GM23248 (cell line): ENCODE measurements at regions not wholly inside any gene's neighbourhood (a gene's known extent, or its start where the extent isn't known, plus 50 kb on each side); places are given as distances from the start of the nearest gene placed in this dataset.

Source experiments
- EZH2 ChIP-seq: fragments of 200-600 bp; sonication (generic); IDR thresholded peaks from 2 replicates; pipeline ENCODE4 v1.6.1; 2018; ENCODE audit warnings: antibody characterized with exemption, mild to moderate bottlenecking; ENCODE audit not compliant: insufficient read depth, poor library complexity, severe bottlenecking
- EZH2phosphoT487 ChIP-seq: fragments of 200-600 bp; sonication (generic); IDR thresholded peaks from 2 replicates; pipeline ENCODE4 v1.6.1; 2018; ENCODE audit warnings: antibody characterized with exemption, moderate library complexity, mild to moderate bottlenecking, low read depth; ENCODE audit not compliant: insufficient read depth

DNA sequence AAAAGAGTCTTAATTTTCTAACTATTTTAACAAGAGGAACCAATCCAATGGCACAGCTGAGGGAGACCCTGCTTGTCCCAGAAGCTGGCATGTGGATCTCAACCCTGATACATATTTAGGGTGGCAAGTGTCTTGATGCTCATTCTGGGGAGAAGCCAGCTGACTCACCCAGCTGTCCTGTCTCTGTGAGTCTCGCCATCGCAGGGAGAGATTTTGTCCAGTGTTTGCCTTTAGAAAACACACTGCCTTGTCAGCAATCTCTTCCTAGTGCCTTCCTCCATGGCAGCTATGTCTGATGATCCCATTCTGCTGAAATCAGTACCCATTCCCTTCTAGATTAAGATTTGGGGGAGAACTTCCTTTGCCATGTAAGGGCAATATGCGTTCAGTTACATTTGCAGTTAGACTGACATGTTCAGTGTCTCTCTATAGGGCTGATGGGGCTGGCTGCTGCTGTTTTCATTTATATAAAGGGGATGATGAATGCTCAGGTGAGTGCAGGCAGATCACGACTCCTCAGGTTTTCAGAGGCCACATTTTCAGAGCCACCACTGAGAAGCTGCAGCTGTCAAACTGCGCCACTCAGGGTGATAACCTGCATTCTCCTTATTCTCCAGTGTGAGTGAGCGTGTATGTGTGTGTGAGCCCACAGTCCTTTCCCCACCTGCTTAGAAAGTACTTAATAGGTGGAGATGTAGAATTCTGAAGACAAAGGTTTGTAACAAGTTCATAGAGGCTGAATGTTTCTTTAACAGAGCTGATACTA is 217.0 kb downstream of the GAS1 start:
- TF ChIP-seq EZH2 (no peak), EZH2phosphoT487 (no peak)
